GM12864 (cell line): ENCODE measurements at regions not wholly inside any gene's neighbourhood (a gene's known extent, or its start where the extent isn't known, plus 50 kb on each side); places are given as distances from the start of the nearest gene placed in this dataset.

Source experiments
- DNase-seq: peaks from one replicate; pipeline ENCODE4 v3.0.0-alpha.2; 2011; ENCODE audit warnings: low read depth
- H3K4me3 ChIP-seq: 2 replicates; pipeline ENCODE4 v1.5.1; 2011; ENCODE audit warnings: mild to moderate bottlenecking, low read depth, low read length, control low read depth
- TF ChIP-seq, protein P1 (sequence below): IDR thresholded peaks from 2 replicates; pipeline ENCODE4 v1.5.1; 2011; ENCODE audit warnings: low read depth, mild to moderate bottlenecking, moderate library complexity, low read length, control low read depth, inconsistent platforms; ENCODE audit errors: missing control alignments

DNA sequence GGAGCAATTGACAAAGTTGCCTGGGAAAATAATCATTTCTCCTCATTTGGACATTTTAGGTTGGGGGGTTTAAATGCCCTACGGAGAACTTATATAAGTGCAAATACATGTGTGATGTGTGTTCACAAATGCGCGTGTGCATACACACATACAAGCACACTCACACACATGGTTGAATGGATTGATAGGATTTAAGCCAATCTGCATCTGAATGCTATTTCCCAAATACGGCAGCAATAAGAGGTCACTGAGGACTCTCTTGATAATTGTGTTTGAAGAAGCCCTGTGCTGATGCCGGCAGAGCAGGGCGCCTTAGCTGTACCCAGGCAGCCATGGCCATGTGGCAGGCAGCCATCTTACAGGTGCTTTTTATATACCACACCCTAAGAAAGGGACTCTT lies 165.3 kb upstream of the LEF1 start:
- no peak overlapping the region for H3K4me3 ChIP-seq
- TF ChIP-seq, protein P1, sequence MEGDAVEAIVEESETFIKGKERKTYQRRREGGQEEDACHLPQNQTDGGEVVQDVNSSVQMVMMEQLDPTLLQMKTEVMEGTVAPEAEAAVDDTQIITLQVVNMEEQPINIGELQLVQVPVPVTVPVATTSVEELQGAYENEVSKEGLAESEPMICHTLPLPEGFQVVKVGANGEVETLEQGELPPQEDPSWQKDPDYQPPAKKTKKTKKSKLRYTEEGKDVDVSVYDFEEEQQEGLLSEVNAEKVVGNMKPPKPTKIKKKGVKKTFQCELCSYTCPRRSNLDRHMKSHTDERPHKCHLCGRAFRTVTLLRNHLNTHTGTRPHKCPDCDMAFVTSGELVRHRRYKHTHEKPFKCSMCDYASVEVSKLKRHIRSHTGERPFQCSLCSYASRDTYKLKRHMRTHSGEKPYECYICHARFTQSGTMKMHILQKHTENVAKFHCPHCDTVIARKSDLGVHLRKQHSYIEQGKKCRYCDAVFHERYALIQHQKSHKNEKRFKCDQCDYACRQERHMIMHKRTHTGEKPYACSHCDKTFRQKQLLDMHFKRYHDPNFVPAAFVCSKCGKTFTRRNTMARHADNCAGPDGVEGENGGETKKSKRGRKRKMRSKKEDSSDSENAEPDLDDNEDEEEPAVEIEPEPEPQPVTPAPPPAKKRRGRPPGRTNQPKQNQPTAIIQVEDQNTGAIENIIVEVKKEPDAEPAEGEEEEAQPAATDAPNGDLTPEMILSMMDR: no peak
- DNase-seq: no peak

DNA sequence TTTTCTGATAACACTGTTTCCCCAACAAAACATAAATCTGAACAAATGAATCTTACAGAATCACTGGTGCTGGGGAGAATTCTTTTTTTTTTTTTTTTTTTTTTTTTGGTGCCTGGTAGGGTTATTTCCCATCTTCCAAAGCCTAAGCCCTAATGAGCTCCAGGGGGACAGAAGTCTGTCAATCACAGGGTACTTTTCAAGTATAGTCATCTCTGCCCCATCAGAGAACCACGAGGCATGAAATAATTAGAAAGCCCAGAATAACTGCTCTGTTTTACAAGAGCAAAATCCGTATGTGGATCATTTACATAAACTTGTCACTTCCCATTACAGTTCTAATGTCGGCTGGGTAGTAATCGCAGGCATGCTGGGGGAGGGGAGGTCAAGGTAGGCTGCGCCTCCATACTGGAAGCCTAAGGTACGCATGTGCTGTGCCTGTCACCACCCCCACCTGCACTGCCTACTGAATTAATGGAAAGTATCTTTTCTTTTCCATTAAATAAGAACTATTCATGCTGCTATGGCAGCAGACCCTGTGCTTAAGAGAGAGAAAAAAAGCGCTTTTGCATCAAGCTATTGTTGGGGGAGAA lies 164.7 kb upstream of the LEF1 start:
- TF ChIP-seq, protein P1: no peak

DNA sequence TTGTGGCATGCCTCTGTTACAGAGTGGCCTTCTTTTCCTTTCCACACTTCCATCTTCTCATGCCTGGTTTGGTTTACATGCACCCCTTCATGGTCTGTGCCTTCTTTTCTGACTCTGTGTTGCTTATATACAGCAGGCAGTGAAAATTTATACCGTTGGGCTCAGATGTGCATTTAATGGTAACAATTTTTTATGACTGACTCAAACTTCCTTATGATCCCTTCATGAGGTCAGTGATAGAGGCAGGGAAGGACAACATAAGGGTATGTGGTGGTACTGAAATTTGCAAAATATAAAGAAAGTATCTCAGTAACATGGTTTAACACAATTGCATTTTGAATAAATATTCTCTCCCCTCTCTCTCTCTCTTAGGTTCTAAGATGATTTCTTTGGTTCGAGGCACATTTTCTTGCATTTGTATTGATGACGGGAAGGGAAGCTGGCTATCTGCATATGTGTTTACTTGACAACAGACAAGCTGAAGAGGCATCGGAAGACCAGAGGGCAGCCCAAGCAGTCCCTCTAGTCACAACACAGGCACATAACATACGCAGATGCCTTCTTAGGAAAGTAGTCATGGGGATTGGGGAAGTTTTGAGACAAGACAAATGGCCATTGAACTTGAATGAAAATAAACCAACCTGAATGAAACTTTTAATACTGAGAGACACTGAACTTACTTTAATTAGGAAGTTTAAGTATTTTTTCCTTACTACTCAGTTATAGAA lies 163.3 kb upstream of the LEF1 start:
- DNase-seq: no peak
- H3K4me3 ChIP-seq: no peak overlapping the region
- TF ChIP-seq, protein P1: no peak

More for the DNA sequence above, 164.7 kb upstream of the LEF1 start:
- no peak overlapping the region for H3K4me3 ChIP-seq
- DNase-seq: no peak

DNA sequence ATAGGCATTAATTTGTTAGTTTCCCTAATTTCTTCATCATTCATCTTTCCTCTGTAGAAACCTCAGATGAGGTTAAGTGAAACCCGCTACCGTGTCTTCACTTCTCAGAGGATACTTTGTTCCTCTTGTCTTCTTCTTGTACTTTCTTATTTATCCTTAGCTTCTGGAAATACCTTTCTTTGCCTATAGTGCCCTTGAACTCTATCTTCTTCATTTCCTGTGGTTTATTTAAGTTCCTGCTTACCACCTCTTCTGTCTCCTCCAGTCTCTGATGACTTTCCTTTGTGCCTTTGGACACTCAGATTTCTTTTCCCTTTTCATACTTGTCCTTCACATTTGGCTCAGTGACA lies 159.6 kb upstream of the LEF1 start:
- TF ChIP-seq, protein P1: no peak
- DNase-seq: no peak
- no peak overlapping the region for H3K4me3 ChIP-seq

DNA sequence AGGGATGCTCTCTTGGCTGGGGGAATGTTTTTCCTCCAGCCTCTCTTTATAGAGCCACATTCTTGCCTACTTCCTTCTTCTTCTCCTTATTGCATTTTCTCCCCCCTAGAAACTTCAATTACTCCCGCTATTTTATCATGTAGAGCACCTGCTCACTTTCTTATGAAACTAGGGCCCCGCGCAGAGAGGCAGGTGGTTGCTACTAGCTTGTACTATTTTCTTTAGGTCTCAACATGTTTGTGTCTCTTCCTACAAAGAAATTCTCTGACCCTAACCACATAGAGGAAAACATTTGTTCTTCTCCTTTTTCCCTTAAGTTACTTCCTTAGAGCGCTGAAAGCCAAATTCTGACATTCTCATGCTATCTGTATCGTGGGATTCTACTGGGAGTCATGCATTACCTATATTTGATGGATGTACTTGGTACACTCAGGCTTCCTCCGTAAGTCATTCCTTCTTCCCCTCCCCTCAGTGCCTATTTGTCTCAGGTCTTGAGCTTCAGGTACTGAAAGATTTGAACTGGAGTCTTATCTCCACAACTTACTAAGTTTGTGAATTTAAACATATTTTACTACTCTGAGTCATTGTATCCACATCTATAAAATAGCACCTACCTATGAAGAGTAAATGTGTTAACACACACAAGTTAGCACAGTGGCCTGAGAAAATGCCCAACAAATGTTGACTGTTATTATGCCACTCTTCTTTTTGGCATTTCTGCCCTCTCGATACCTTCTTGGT lies 159.1 kb upstream of the LEF1 start:
- TF ChIP-seq, protein P1: no peak
- no peak for DNase-seq
- no peak overlapping the region for H3K4me3 ChIP-seq

DNA sequence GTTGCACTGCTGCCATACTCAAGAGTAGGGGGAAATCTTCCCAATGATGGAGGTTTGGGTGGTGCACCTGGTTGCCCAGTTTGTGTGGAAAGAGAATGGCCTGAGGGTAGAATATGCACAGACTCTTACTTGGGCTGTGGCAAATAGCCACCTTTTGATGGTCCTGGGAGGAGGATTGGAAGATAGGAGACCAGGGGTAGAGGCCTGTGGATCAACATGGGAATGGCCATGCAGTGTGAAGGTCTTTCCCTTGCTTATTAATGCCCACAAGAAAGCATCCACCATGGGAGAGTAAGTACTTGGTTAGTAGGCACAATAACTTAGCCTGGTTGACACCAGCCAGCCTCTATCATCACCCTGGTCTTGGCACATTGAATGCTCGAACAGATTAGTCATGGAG lies 156.8 kb upstream of the LEF1 start:
- H3K4me3 ChIP-seq: no peak overlapping the region
- DNase-seq: no peak
- TF ChIP-seq, protein P1: no peak

DNA sequence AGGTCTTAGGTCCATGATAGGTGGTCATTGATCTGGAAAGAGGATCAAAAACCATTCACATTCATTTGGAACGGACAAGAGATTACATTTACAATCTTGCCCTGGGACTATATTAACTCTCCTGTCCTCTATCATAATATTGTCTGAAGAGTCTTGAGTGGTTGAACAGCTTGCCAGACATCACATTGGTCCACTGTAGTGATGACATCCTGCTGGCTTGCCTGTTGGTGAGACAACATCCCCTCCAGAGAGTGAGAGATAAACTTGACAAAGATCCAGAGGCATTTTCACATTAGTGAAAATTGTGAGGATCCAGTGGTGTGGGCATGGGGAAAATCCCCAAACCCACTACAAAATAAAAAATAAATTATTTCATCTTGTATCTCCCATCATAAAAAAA lies 155.7 kb upstream of the LEF1 start:
- no peak for DNase-seq
- TF ChIP-seq, protein P1: no peak
- no peak overlapping the region for H3K4me3 ChIP-seq
